IgD-negative memory B cell (primary cell): ENCODE measurements at regions not wholly inside any gene's neighbourhood (a gene's known extent, or its start where the extent isn't known, plus 50 kb on each side); places are given as distances from the start of the nearest gene placed in this dataset.

Experiments used
- H3K27ac Mint-ChIP-seq, 3 donors: one replicate each; pipeline ENCODE4 v1.8.0; 2020 to 2022; ENCODE audit warnings: mild to moderate bottlenecking in 3 of 3, mixed read lengths in 3 of 3, moderate library complexity in 1 of 3
- H3K27me3 Mint-ChIP-seq: one replicate; pipeline ENCODE4 v1.8.0; 2021; ENCODE audit warnings: mixed read lengths
- H3K36me3 Mint-ChIP-seq: one replicate; pipeline ENCODE4 v1.8.0; 2020; ENCODE audit warnings: mild to moderate bottlenecking, mixed read lengths
- H3K4me1 Mint-ChIP-seq, 3 donors: one replicate each; pipeline ENCODE4 v1.8.0; 2020 to 2022; ENCODE audit warnings: mixed read lengths in 3 of 3, mild to moderate bottlenecking in 1 of 3
- H3K4me3 Mint-ChIP-seq, 4 donors: one replicate each; pipeline ENCODE4 v1.8.0; 2020 to 2022; ENCODE audit warnings: mild to moderate bottlenecking in 4 of 4, mixed read lengths in 4 of 4, moderate library complexity in 3 of 4
- H3K9me3 Mint-ChIP-seq, 3 donors: one replicate each; pipeline ENCODE4 v1.8.0; 2020 to 2021; ENCODE audit warnings: mixed read lengths in 3 of 3, mild to moderate bottlenecking in 1 of 3

GRCh38 chr3:72088486-72089025 is 303.6 kb upstream of the PROK2 start:
- Mint-ChIP-seq H3K27ac (no peak overlapping the region), H3K27me3 (peaks cover 8% of the 10 kb centered on the region), H3K4me1 (peaks cover 11 to 20% (median 13%) of the 10 kb centered on the region in 3 donors), H3K36me3 (peaks cover 3% of the 10 kb centered on the region), H3K4me3 (no peak overlapping the region), H3K9me3 (no peaks in the 10 kb centered on the region)

DNA sequence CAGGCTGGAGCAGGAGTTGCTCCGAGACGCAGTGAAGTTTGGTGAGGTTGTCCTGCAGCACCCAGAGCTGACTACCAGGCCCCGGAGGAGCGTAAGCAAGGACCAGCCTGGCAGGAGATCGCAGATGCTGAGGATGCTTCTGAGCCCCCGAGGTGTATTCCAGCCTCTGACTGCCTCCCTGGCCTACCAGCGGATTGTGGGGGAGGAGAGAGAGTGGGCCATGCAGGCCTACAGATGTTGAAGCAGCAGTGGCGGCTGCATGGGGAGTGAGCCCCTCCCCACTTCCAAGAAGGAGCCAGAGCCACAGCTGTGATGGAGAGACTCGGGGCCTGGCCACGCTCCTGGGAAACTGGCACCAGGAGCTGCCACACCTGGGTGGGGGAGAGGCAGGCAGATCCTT is 302.5 kb upstream of the PROK2 start:
- H3K27me3 Mint-ChIP-seq = peaks cover 2% of the 10 kb centered on the region
- peaks cover 10 to 20% (median 11%) of the 10 kb centered on the region in 3 donors for H3K4me1 Mint-ChIP-seq
- peaks cover 3% of the 10 kb centered on the region for H3K36me3 Mint-ChIP-seq

DNA sequence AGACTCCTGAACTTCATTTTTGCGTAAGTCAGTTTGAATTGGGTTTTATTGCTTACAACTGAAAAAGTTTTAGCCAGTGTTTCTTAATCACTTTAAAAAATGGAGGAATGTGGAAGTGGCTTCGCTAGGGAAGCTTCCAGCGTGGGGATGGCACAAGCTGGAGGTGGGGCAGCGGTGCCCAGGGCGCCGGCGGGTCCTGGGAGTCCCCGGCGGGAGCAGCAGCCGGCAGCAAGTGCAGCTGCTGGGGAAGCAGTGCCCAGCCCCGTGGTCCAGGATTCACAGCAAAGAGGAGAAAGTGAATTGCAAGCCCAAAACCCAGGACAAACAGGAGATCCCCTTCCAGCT is 301.8 kb upstream of the PROK2 start:
- peaks cover 8% of the 10 kb centered on the region for H3K27me3 Mint-ChIP-seq
- no peaks in the 10 kb centered on the region for H3K9me3 Mint-ChIP-seq
- H3K4me1 Mint-ChIP-seq = peaks cover 16 to 25% (median 18%) of the 10 kb centered on the region in 3 donors
- peaks cover 3% of the 10 kb centered on the region for H3K36me3 Mint-ChIP-seq
- H3K4me3 Mint-ChIP-seq = no peak overlapping the region
- H3K27ac Mint-ChIP-seq = no peak overlapping the region

More for the DNA sequence above, 302.5 kb upstream of the PROK2 start:
- Mint-ChIP-seq H3K9me3 (no peaks in the 10 kb centered on the region), H3K27ac (no peak overlapping the region), H3K4me3 (no peak overlapping the region)

- peaks cover 9% of the 10 kb centered on the region for H3K27me3 Mint-ChIP-seq
- H3K36me3 Mint-ChIP-seq = peaks cover 3% of the 10 kb centered on the region
- no peaks in the 10 kb centered on the region for H3K9me3 Mint-ChIP-seq
- H3K27ac Mint-ChIP-seq = peak overlapping the region in 1 of 3 donors; percentile 37
- H3K4me3 Mint-ChIP-seq = no peak overlapping the region
- peaks cover 21 to 30% (median 21%) of the 10 kb centered on the region in 3 donors for H3K4me1 Mint-ChIP-seq
Measured at GRCh38 chr3:72086042-72086742, 301.2 kb upstream of the PROK2 start.

- H3K4me3 Mint-ChIP-seq = no peak overlapping the region
- peaks cover 11% of the 10 kb centered on the region for H3K27me3 Mint-ChIP-seq
- H3K36me3 Mint-ChIP-seq = peaks cover 3% of the 10 kb centered on the region
- no peaks in the 10 kb centered on the region for H3K9me3 Mint-ChIP-seq
- H3K27ac Mint-ChIP-seq = peak overlapping the region in 1 of 3 donors; percentile 37
- peaks cover 27 to 42% (median 30%) of the 10 kb centered on the region in 3 donors for H3K4me1 Mint-ChIP-seq
Measured at GRCh38 chr3:72085036-72085435, 300.1 kb upstream of the PROK2 start.

GRCh38 chr3:72082776-72083462 is 298.0 kb upstream of the PROK2 start:
- peak overlapping the region; percentile 48 to 87 (median 64) for H3K27ac Mint-ChIP-seq
- peaks cover 13% of the 10 kb centered on the region for H3K27me3 Mint-ChIP-seq
- peak overlapping the region in 2 of 4 donors; percentile 36 to 42 for H3K4me3 Mint-ChIP-seq
- peaks cover 3% of the 10 kb centered on the region for H3K36me3 Mint-ChIP-seq
- H3K9me3 Mint-ChIP-seq = no peaks in the 10 kb centered on the region
- peaks cover 47 to 63% (median 49%) of the 10 kb centered on the region in 3 donors for H3K4me1 Mint-ChIP-seq

DNA sequence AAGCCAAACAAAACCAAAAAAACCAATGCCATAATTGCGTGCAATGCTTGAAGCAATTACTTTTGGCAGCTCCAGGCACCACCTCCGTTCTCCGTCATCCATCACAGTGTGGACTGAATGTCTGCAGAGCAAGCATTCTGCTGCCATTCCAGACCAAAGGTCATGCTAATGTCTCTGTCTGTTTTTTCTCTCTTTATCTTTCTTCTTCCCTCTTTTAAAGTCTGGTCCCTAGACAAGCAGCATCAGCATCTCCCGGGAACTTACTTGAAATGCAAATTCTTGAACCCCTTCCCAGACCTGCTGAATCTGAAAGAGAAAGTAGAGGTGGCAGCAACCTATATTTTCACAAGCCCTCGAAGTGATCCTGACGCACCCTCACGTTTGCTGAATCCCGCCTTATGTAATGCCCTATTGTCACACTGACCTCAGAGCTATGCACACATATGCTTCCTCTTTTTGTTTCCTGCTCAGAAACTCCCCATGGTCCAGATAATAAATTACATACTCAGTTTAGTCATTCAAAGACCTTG is 297.3 kb upstream of the PROK2 start:
- Mint-ChIP-seq H3K27me3 (peaks cover 19% of the 10 kb centered on the region), H3K9me3 (no peaks in the 10 kb centered on the region), H3K4me3 (peak overlapping the region; percentile 1 to 52 (median 42)), H3K36me3 (peaks cover 3% of the 10 kb centered on the region), H3K4me1 (peaks cover 53 to 70% (median 55%) of the 10 kb centered on the region in 3 donors), H3K27ac (peak overlapping the region; percentile 4 to 48 (median 7))

DNA sequence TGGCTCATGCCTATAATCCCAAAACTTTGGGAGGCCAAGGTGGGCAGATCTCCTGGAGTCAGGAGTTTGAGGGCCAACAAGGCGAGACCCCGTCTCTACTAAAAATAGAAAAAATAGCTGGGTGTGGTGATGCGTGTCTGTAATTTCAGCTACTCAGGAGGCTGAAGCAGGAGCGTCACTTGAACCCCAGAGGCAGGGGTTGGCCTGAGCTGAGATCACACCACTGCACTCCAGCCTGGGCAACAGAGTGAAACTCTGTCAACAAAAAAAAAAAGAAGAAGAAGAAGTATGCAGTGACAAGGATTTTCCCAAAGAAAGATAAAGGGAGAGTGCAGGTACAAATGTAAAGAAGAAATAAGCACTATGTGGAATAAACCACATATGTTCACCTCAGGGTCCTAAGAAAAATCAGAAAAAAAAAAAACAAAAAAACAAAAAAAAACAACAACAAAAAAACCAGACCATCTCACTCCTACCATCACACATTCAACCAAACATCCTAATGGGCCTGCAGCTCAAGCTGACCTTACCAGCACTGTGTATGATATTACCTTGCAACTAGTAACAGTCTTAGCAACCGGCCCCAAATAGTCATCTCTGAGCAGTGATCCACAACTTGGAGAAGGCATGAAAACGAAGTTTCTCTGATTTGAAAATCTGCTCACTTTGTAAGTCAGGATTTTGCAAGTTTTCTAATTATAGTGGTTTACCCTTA is 296.7 kb upstream of the PROK2 start:
- Mint-ChIP-seq H3K36me3 (no peaks in the 10 kb centered on the region), H3K27ac (peak overlapping the region in 2 of 3 donors; percentile 48 to 55), H3K4me3 (peak overlapping the region in 2 of 4 donors; percentile 42 to 52), H3K4me1 (peaks cover 57 to 72% (median 59%) of the 10 kb centered on the region in 3 donors), H3K27me3 (peaks cover 21% of the 10 kb centered on the region), H3K9me3 (no peaks in the 10 kb centered on the region)

- peaks cover 57 to 65% (median 59%) of the 10 kb centered on the region in 3 donors for H3K4me1 Mint-ChIP-seq
- H3K4me3 Mint-ChIP-seq = peak overlapping the region in 2 of 4 donors; percentile 30 to 64
- peaks cover 21% of the 10 kb centered on the region for H3K27me3 Mint-ChIP-seq
- H3K9me3 Mint-ChIP-seq = no peaks in the 10 kb centered on the region
- no peaks in the 10 kb centered on the region for H3K36me3 Mint-ChIP-seq
- H3K27ac Mint-ChIP-seq = peak overlapping the region in 2 of 3 donors; percentile 9 to 20
Measured at GRCh38 chr3:72080800-72081199, 295.9 kb upstream of the PROK2 start.

DNA sequence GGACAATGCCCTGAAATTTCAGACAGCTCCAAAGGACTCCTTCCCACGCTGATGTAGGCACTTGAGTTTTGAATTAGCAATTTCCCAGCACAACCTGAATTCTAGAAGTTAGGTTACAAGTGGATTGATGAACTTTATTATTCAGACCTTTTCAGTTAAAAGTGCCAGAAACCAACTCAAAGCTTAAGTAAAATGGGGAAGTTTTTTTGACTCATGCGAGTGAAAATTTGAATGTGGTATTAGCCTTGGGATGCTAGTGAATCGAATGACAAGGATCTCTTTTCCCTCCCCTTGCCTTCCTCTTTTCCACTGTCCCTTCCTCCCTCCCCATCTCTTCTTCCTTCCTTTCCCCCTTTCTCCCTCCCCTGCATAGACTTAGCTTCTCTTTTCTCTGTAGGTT is 295.1 kb upstream of the PROK2 start:
- H3K27me3 Mint-ChIP-seq = peaks cover 21% of the 10 kb centered on the region
- H3K4me1 Mint-ChIP-seq = peaks cover 57 to 65% (median 59%) of the 10 kb centered on the region in 3 donors
- peaks cover under 1 to 4% (median 2%) of the 10 kb centered on the region in 3 donors for H3K9me3 Mint-ChIP-seq
- peaks cover 2% of the 10 kb centered on the region for H3K36me3 Mint-ChIP-seq
- H3K4me3 Mint-ChIP-seq = peak overlapping the region in 3 of 4 donors; percentile 12 to 59 (median 21)
- peak overlapping the region in 2 of 3 donors; percentile 11 to 17 for H3K27ac Mint-ChIP-seq

- Mint-ChIP-seq H3K4me3 (no peak overlapping the region), H3K4me1 (peaks cover 57 to 65% (median 59%) of the 10 kb centered on the region in 3 donors), H3K27me3 (peaks cover 21% of the 10 kb centered on the region), H3K27ac (peak overlapping the region in 1 of 3 donors; percentile 17), H3K9me3 (peaks cover 2 to 7% (median 2%) of the 10 kb centered on the region in 3 donors), H3K36me3 (peaks cover 2% of the 10 kb centered on the region)
Measured at GRCh38 chr3:72079369-72079872, 294.5 kb upstream of the PROK2 start.

GRCh38 chr3:72078676-72079368 is 293.9 kb upstream of the PROK2 start:
- Mint-ChIP-seq H3K27ac (peak overlapping the region; percentile 23 to 43 (median 32)), H3K4me3 (peak overlapping the region in 2 of 4 donors; percentile 82 to 86), H3K27me3 (peaks cover 21% of the 10 kb centered on the region), H3K4me1 (peaks cover 57 to 65% (median 59%) of the 10 kb centered on the region in 3 donors), H3K9me3 (peaks cover 2 to 7% (median 2%) of the 10 kb centered on the region in 3 donors), H3K36me3 (peaks cover 2% of the 10 kb centered on the region)

GRCh38 chr3:72077473-72078259 is 292.7 kb upstream of the PROK2 start:
- Mint-ChIP-seq H3K27ac (peak overlapping the region; percentile 23 to 46 (median 43)), H3K36me3 (peaks cover 2% of the 10 kb centered on the region), H3K9me3 (peaks cover 2 to 7% (median 2%) of the 10 kb centered on the region in 3 donors), H3K4me3 (peak overlapping the region in 3 of 4 donors; percentile 8 to 86 (median 82)), H3K4me1 (peaks cover 50 to 55% (median 52%) of the 10 kb centered on the region in 3 donors), H3K27me3 (peaks cover 20% of the 10 kb centered on the region)
